GM23338 (cell line): ENCODE measurements at regions not wholly inside any gene's neighbourhood (a gene's known extent, or its start where the extent isn't known, plus 50 kb on each side); places are given as distances from the start of the nearest gene placed in this dataset.

Experiments
- ATAC-seq: fragments of 200-7000 bp; cut with Tn5 transposase; 3 replicates; pipeline ENCODE4 v1.9.1; 2020
- DNase-seq: peaks from one replicate; pipeline ENCODE4 v3.0.0-alpha.2; 2015; ENCODE audit warnings: low spot score
- H2AFZ ChIP-seq: fragments of 200-600 bp; sonication (generic); 2 replicates; pipeline ENCODE4 v1.8.0; 2016; ENCODE audit warnings: antibody characterized with exemption, mild to moderate bottlenecking, moderate library complexity
- H3F3A ChIP-seq: fragments of 200-600 bp; sonication (generic); replicated peaks from 2 replicates; pipeline ENCODE4 v1.8.0; 2017; ENCODE audit warnings: antibody characterized with exemption, mixed run types, low read depth
- H3K27ac ChIP-seq: fragments of 200-600 bp; sonication (generic); 2 replicates; pipeline ENCODE4 v1.6.1; 2016; ENCODE audit warnings: low read depth
- H3K27me3 ChIP-seq: fragments of 200-600 bp; sonication (generic); 2 replicates; pipeline ENCODE4 v1.8.0; 2016; ENCODE audit warnings: mild to moderate bottlenecking, mixed run types, moderate library complexity; ENCODE audit not compliant: insufficient read depth
- H3K36me3 ChIP-seq: fragments of 200-600 bp; sonication (generic); 2 replicates; pipeline ENCODE4 v1.8.0; 2016; ENCODE audit warnings: mild to moderate bottlenecking; ENCODE audit not compliant: insufficient read depth
- H3K4me1 ChIP-seq: fragments of 200-600 bp; sonication (generic); 2 replicates; pipeline ENCODE4 v1.8.0; 2016; ENCODE audit warnings: mild to moderate bottlenecking, moderate library complexity; ENCODE audit not compliant: insufficient read depth
- H3K4me2 ChIP-seq: fragments of 200-600 bp; sonication (generic); 2 replicates; pipeline ENCODE4 v1.7.1; 2017; ENCODE audit warnings: mixed run types
- H3K4me3 ChIP-seq: fragments of 200-600 bp; sonication (generic); 2 replicates; pipeline ENCODE4 v1.6.1; 2016; ENCODE audit warnings: mixed run types
- H3K79me2 ChIP-seq: fragments of 200-600 bp; sonication (generic); replicated peaks from 2 replicates; pipeline ENCODE4 v1.8.0; 2017; ENCODE audit warnings: mild to moderate bottlenecking; ENCODE audit not compliant: insufficient read depth
- H3K9me2 ChIP-seq: fragments of 200-600 bp; sonication (generic); 2 replicates; pipeline ENCODE4 v1.8.0; 2017; ENCODE audit not compliant: insufficient read depth
- H4K20me1 ChIP-seq: fragments of 200-600 bp; sonication (generic); replicated peaks from 2 replicates; pipeline ENCODE4 v1.8.0; 2017; ENCODE audit warnings: mild to moderate bottlenecking; ENCODE audit not compliant: insufficient read depth
- H3K27ac Mint-ChIP-seq: 2 replicates; pipeline ENCODE4 v1.8.0; 2020; ENCODE audit warnings: inconsistent platforms, mild to moderate bottlenecking, moderate library complexity, mixed read lengths
- H3K27me3 Mint-ChIP-seq: 3 replicates; pipeline ENCODE4 v1.8.0; 2022; ENCODE audit warnings: low read depth, mild to moderate bottlenecking, moderate library complexity, mixed read lengths, inconsistent platforms; ENCODE audit not compliant: insufficient read depth, poor library complexity
- H3K36me3 Mint-ChIP-seq: 3 replicates; pipeline ENCODE4 v1.8.0; 2021; ENCODE audit warnings: low read depth, mild to moderate bottlenecking, inconsistent platforms, moderate library complexity, mixed read lengths
- H3K4me1 Mint-ChIP-seq: 3 replicates; pipeline ENCODE4 v1.8.0; 2020; ENCODE audit warnings: mild to moderate bottlenecking, inconsistent platforms, mixed read lengths
- H3K4me3 Mint-ChIP-seq: 3 replicates; pipeline ENCODE4 v1.8.0; 2021; ENCODE audit warnings: moderate library complexity, mild to moderate bottlenecking, inconsistent platforms, mixed read lengths
- H3K9me3 Mint-ChIP-seq: 3 replicates; pipeline ENCODE4 v1.8.0; 2020; ENCODE audit warnings: moderate library complexity, mild to moderate bottlenecking, inconsistent platforms, mixed read lengths
- CREB1 ChIP-seq: fragments of 250-450 bp; sonication (Bioruptor Pico); IDR thresholded peaks from 2 replicates; pipeline ENCODE4 v1.5.0; 2020; ENCODE audit warnings: low read depth, mild to moderate bottlenecking, moderate library complexity
- ETS1 ChIP-seq: IDR thresholded peaks from 2 replicates; pipeline ENCODE4 v1.6.1; 2016; ENCODE audit warnings: antibody characterized with exemption
- EZH2 ChIP-seq: fragments of 200-600 bp; sonication (generic); IDR thresholded peaks from one replicate; pipeline ENCODE4 v1.8.0; 2017; ENCODE audit warnings: antibody characterized with exemption, mild to moderate bottlenecking, low read depth; ENCODE audit not compliant: unreplicated experiment
- NANOG ChIP-seq: IDR thresholded peaks from 2 replicates; pipeline ENCODE4 v1.6.1; 2016; ENCODE audit warnings: antibody characterized with exemption, borderline replicate concordance
- REST ChIP-seq: IDR thresholded peaks from one replicate; pipeline ENCODE4 v1.6.1; 2018; ENCODE audit warnings: antibody characterized with exemption; ENCODE audit not compliant: unreplicated experiment
- ZNF114 ChIP-seq: fragments of 250-450 bp; sonication (Bioruptor Pico); IDR thresholded peaks from 2 replicates; pipeline ENCODE4 v1.5.0; 2020; ENCODE audit warnings: mild to moderate bottlenecking, moderate library complexity

GRCh38 chr2:238586931-238587775 is 160.4 kb downstream of the ASB1 start:
- H3K27ac Mint-ChIP-seq, result no peak overlapping the region

GRCh38 chr2:238587776-238588660 is 161.3 kb downstream of the ASB1 start:
- ATAC-seq, result no peak
- no peak overlapping the region for H3K4me2 ChIP-seq
- TF ChIP-seq EZH2 (no peak), ETS1 (no peak), NANOG (no peak), ZNF114 (CRISPR knock-in tag) (no peak), CREB1 (CRISPR knock-in tag) (no peak)

More at GRCh38 chr2:238586931-238587775, 160.4 kb downstream of the ASB1 start:
- H3K4me1 ChIP-seq, result no peaks in the 10 kb centered on the region
- no peak overlapping the region for H3K4me3 Mint-ChIP-seq
- no peaks in the 10 kb centered on the region for H3K36me3 ChIP-seq
- H3K36me3 Mint-ChIP-seq, result no peaks in the 10 kb centered on the region
- no peak overlapping the region for H2AFZ ChIP-seq
- DNase-seq (no peak), ATAC-seq (no peak)
- H3K9me2 ChIP-seq, result no peaks in the 10 kb centered on the region
- no peaks in the 10 kb centered on the region for H3K79me2 ChIP-seq
- H3F3A ChIP-seq, result no peaks in the 10 kb centered on the region
- H3K27ac ChIP-seq, result no peak overlapping the region
- H4K20me1 ChIP-seq, result no peaks in the 10 kb centered on the region
- TF ChIP-seq REST (no peak), NANOG (no peak)
- H3K27me3 Mint-ChIP-seq, result peaks cover 5% of the 10 kb centered on the region
- H3K4me1 Mint-ChIP-seq, result no peaks in the 10 kb centered on the region
- H3K9me3 Mint-ChIP-seq, result no peaks in the 10 kb centered on the region
- no peak overlapping the region for H3K4me2 ChIP-seq
- H3K27me3 ChIP-seq, result no peaks in the 10 kb centered on the region
- H3K4me3 ChIP-seq, result no peak overlapping the region

More at GRCh38 chr2:238587776-238588660, 161.3 kb downstream of the ASB1 start:
- H3K36me3 Mint-ChIP-seq, result no peaks in the 10 kb centered on the region
- Histone ChIP-seq H3K4me1 (no peaks in the 10 kb centered on the region), H3K9me2 (no peaks in the 10 kb centered on the region), H3K4me3 (no peak overlapping the region), H3K36me3 (no peaks in the 10 kb centered on the region), H2AFZ (no peak overlapping the region), H3F3A (no peaks in the 10 kb centered on the region), H3K79me2 (no peaks in the 10 kb centered on the region), H4K20me1 (no peaks in the 10 kb centered on the region), H3K27me3 (no peaks in the 10 kb centered on the region), H3K27ac (no peak overlapping the region)
- DNase-seq, result no peak
- no peaks in the 10 kb centered on the region for H3K9me3 Mint-ChIP-seq
- H3K27ac Mint-ChIP-seq, result no peak overlapping the region
- H3K27me3 Mint-ChIP-seq, result peaks cover 5% of the 10 kb centered on the region
- no peak overlapping the region for H3K4me3 Mint-ChIP-seq
- H3K4me1 Mint-ChIP-seq, result no peaks in the 10 kb centered on the region
